Heart left ventricle (tissue), 16 donors: ENCODE measurements at regions not wholly inside any gene's neighbourhood (a gene's known extent, or its start where the extent isn't known, plus 50 kb on each side); places are given as distances from the start of the nearest gene placed in this dataset.
A peak's percentile ranks its signal among the peaks of the same experiment; 100 is the strongest.

Source experiments
- ATAC-seq, 4 donors: fragments of 200-7000 bp; cut with Tn5 transposase; one replicate each; pipeline ENCODE4 v1.9.1; 2020 to 2022; ENCODE audit warnings: moderate library complexity in 4 of 4, mild to moderate bottlenecking in 3 of 4, moderate number of reproducible peaks in 1 of 4
- DNase-seq, 5 donors: peaks; one replicate each; pipeline ENCODE4 v3.0.0-alpha.2; 2020
- H3K27ac ChIP-seq, 12 donors: fragments of 200-600 bp; sonication (generic) in 4 of 12; one replicate each; pipeline versions ENCODE4 v1.5.0 to v1.8.0; 2016 to 2022; ENCODE audit warnings: mild to moderate bottlenecking in 2 of 12
- H3K27me3 ChIP-seq, 9 donors: fragments of 200-600 bp; sonication (generic) in 2 of 9; one replicate each; pipeline versions ENCODE4 v1.5.1 to v1.8.0; 2016 to 2022; ENCODE audit warnings: mild to moderate bottlenecking in 3 of 9
- H3K36me3 ChIP-seq, 9 donors: fragments of 200-600 bp; sonication (generic) in 2 of 9; one replicate each; pipeline versions ENCODE4 v1.5.0 to v1.8.0; 2018 to 2022; ENCODE audit warnings: mild to moderate bottlenecking in 2 of 9
- H3K4me1 ChIP-seq, 12 donors: fragments of 200-600 bp; sonication (generic) in 4 of 12; one replicate each; pipeline versions ENCODE4 v1.5.0 to v1.8.0; 2016 to 2022; ENCODE audit warnings: mild to moderate bottlenecking in 3 of 12
- H3K4me3 ChIP-seq, 12 donors: fragments of 200-600 bp; sonication (generic) in 4 of 12; one replicate each; pipeline versions ENCODE4 v1.5.0 to v1.8.0; 2017 to 2022; ENCODE audit warnings: mild to moderate bottlenecking in 9 of 12, moderate library complexity in 4 of 12
- H3K9me3 ChIP-seq, 12 donors: fragments of 200-600 bp; sonication (generic) in 4 of 12; one replicate each; pipeline versions ENCODE4 v1.5.0 to v1.8.0; 2016 to 2022; ENCODE audit warnings: mild to moderate bottlenecking in 1 of 12
- CTCF ChIP-seq, 12 donors: fragments of 200-600 bp; sonication (generic) in 4 of 12; IDR thresholded peaks; one replicate each; pipeline versions ENCODE4 v1.5.0 to v1.8.0; 2018 to 2022; ENCODE audit warnings: antibody characterized with exemption in 12 of 12, mild to moderate bottlenecking in 5 of 12
- POLR2A ChIP-seq, 2 donors: fragments of 450-650 bp; IDR thresholded peaks; one replicate each; pipeline ENCODE4 v1.6.1; 2017; ENCODE audit warnings: antibody characterized with exemption in 2 of 2, mild to moderate bottlenecking in 2 of 2, moderate library complexity in 2 of 2
- WGBS, 4 donors: extraction: QIAGEN DNeasy Blood & Tissue Kit in 2 of 4; methylation state at CpG; one replicate each; pipeline versions ENCODE4 v1.1.5 to v1.1.7; 2013 to 2018; 5-methylcytosine and 5-hydroxymethylcytosine counted together
- intact Hi-C, 10 donors: fragments of 100-400 bp; cut with DNase I; formaldehyde crosslinking; loops; one replicate each; pipeline versions ENCODE4 v1.11.1 to v1.14.2; 2022
- donor health status: ischemic (EF 13 %, LVEDD 7.1; RV severe dilation, severe dysfunction).
- donor health status: healthy with polysubstance abuse.
- donor health status: DM: no; HTN: yes; CAD: no.
- donor health status: DM: no; HTN: no; CAD: no.
- donor health status: ischemic (EF 25% LVEDD 6.9; RV normal size, moderate dysfunction).
- donor health status: ischemic (EF 25% LVEDD 5.7; RV mildly dilated, moderate dysfunction).
- donor health status: healthy.
- donor health status: DM: yes; HTN: yes; CAD: no.
- donor health status: ischemic (EF 35%, LVEDD 5.7; RV mildly dilated, moderate dysfunction).
- donor health status: nonischemic (EF 11% LVEDD 7.7; RV severe dilation, severe dysfunction).
- donor health status: DM: yes; HTN: yes; CAD: no.
- donor health status: PGD.
- donor health status: ischemic (EF 29% LVEDD 5.4; RV normal size, mild dysfunction).
- donor health status: nonischemic (EF 23%, LVEDD 6.1; RV moderate dilation, normal function).

GRCh38 chr7:25361863-25362262 is 133.6 kb upstream of the NPVF start:
- Histone ChIP-seq H3K36me3 (no peaks in the 10 kb centered on the region), H3K27ac (no peak overlapping the region), H3K27me3 (no peaks in the 10 kb centered on the region), H3K4me1 (peaks cover 0 to 9% (median 0%) of the 10 kb centered on the region in 12 donors), H3K4me3 (no peak overlapping the region), H3K9me3 (no peaks in the 10 kb centered on the region)
- no peak for ATAC-seq
- no peak for DNase-seq
- intact Hi-C loops = no loop called here
- TF ChIP-seq CTCF (IDR thresholded peaks at IDR 0.05) (no peak), POLR2A (IDR thresholded peaks at IDR 0.05) (no peak)
- 56 to 70% (median 63%) methylated on average over 1 of the region's 1 CpG for WGBS, 4 donors

GRCh38 chr7:25368599-25369201 is 140.4 kb upstream of the NPVF start:
- Histone ChIP-seq H3K36me3 (no peaks in the 10 kb centered on the region), H3K27me3 (no peaks in the 10 kb centered on the region), H3K4me1 (peaks cover 0 to 10% (median 0%) of the 10 kb centered on the region in 12 donors), H3K9me3 (peaks cover 0 to 30% (median 13%) of the 10 kb centered on the region in 12 donors), H3K27ac (no peak overlapping the region), H3K4me3 (no peak overlapping the region)
- intact Hi-C loops = no loop called here
- no peak for ATAC-seq
- WGBS, 4 donors = 72 to 96% (median 88%) methylated on average over 5 of the region's 5 CpGs
- TF ChIP-seq CTCF (IDR thresholded peaks at IDR 0.05) = no peak
- TF ChIP-seq POLR2A (IDR thresholded peaks at IDR 0.05) = no peak
- no peak for DNase-seq

GRCh38 chr7:25369786-25370185 is 141.5 kb upstream of the NPVF start:
- ATAC-seq (peak in 3 of 4 donors; percentile 46 to 62 (median 54)), DNase-seq (peak in 2 of 5 donors; percentile 47 to 59)
- TF ChIP-seq CTCF (IDR thresholded peaks at IDR 0.05) (no peak), POLR2A (IDR thresholded peaks at IDR 0.05) (no peak)
- Histone ChIP-seq H3K9me3 (peaks cover 0 to 30% (median 13%) of the 10 kb centered on the region in 12 donors), H3K4me1 (peaks cover 0 to 10% (median 0%) of the 10 kb centered on the region in 12 donors), H3K4me3 (no peak overlapping the region), H3K27me3 (no peaks in the 10 kb centered on the region), H3K27ac (peak overlapping the region in 2 of 12 donors; percentile 11 to 29), H3K36me3 (no peaks in the 10 kb centered on the region)
- 40 to 49% (median 45%) methylated on average over 4 of the region's 4 CpGs for WGBS, 4 donors
- intact Hi-C loops = no loop called here

- intact Hi-C loops = no loop called here
- H3K27me3 ChIP-seq = no peaks in the 10 kb centered on the region
- H3K27ac ChIP-seq = no peak overlapping the region
Observed at GRCh38 chr7:25371972-25372371, 143.7 kb upstream of the NPVF start.

More at GRCh38 chr7:25371972-25372371, 143.7 kb upstream of the NPVF start:
- H3K9me3 ChIP-seq = peaks cover 0 to 30% (median 13%) of the 10 kb centered on the region in 12 donors
- no peak for TF ChIP-seq POLR2A (IDR thresholded peaks at IDR 0.05)
- no peak for TF ChIP-seq CTCF (IDR thresholded peaks at IDR 0.05)
- ATAC-seq (no peak), DNase-seq (no peak)
- H3K4me1 ChIP-seq = peaks cover 0 to 11% (median 0%) of the 10 kb centered on the region in 12 donors
- no peaks in the 10 kb centered on the region for H3K36me3 ChIP-seq
- 94 to 96% (median 94%) methylated on average over 2 of the region's 2 CpGs for WGBS, 4 donors
- no peak overlapping the region for H3K4me3 ChIP-seq
